ENCODE measurements at regions not wholly inside any gene's neighbourhood (a gene's known extent, or its start where the extent isn't known, plus 50 kb on each side); places are given as distances from the start of the nearest gene placed in this dataset.

GRCh38 chr2:185942855-185943254 lies 204.3 kb downstream of the FSIP2 start:
- TF ChIP-seq MAX (IDR thresholded peaks at IDR 0.05; ENCODE audit: low read depth, low read length) (no peak), POLR2A (IDR thresholded peaks at IDR 0.05; ENCODE audit: extremely low read depth, insufficient read length) (no peak), MYC (IDR thresholded peaks at IDR 0.05; ENCODE audit: low read depth, low read length) (no peak)
- TF ChIP-seq, protein P1, sequence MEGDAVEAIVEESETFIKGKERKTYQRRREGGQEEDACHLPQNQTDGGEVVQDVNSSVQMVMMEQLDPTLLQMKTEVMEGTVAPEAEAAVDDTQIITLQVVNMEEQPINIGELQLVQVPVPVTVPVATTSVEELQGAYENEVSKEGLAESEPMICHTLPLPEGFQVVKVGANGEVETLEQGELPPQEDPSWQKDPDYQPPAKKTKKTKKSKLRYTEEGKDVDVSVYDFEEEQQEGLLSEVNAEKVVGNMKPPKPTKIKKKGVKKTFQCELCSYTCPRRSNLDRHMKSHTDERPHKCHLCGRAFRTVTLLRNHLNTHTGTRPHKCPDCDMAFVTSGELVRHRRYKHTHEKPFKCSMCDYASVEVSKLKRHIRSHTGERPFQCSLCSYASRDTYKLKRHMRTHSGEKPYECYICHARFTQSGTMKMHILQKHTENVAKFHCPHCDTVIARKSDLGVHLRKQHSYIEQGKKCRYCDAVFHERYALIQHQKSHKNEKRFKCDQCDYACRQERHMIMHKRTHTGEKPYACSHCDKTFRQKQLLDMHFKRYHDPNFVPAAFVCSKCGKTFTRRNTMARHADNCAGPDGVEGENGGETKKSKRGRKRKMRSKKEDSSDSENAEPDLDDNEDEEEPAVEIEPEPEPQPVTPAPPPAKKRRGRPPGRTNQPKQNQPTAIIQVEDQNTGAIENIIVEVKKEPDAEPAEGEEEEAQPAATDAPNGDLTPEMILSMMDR (IDR thresholded peaks at IDR 0.05; ENCODE audit: low read depth, low read length): no peak
- DNase-seq (ENCODE audit: low read depth): no peak
- H3K4me3 ChIP-seq (ENCODE audit: low read depth, low read length): no peak overlapping the region

DNA sequence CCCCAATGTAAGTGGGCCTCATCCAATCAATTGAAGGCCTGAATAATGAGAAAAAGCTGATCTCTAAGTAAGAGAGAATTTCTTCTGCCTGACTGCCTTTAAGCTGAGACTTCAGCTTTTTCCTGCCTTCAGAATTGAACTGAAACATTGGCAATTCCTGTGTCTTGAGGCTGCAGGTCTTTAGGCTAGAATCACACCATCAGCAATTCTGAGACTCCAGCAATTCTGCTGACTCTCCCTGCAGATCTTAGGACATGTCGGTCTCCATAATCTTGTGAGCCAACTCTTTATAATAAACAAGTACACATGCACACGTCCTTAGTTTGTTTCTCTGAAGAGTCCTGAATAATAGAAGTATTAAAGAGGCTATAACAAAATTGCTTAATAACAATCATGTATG lies 209.1 kb downstream of the FSIP2 start:
- H3K4me3 ChIP-seq (ENCODE audit: low read depth, low read length): no peak overlapping the region
- TF ChIP-seq MAX (IDR thresholded peaks at IDR 0.05; ENCODE audit: low read depth, low read length) (no peak), POLR2A (IDR thresholded peaks at IDR 0.05; ENCODE audit: extremely low read depth, insufficient read length) (no peak), MYC (IDR thresholded peaks at IDR 0.05; ENCODE audit: low read depth, low read length) (no peak)
- TF ChIP-seq, protein P1 (IDR thresholded peaks at IDR 0.05; ENCODE audit: low read depth, low read length): no peak
- DNase-seq (ENCODE audit: low read depth): no peak

DNA sequence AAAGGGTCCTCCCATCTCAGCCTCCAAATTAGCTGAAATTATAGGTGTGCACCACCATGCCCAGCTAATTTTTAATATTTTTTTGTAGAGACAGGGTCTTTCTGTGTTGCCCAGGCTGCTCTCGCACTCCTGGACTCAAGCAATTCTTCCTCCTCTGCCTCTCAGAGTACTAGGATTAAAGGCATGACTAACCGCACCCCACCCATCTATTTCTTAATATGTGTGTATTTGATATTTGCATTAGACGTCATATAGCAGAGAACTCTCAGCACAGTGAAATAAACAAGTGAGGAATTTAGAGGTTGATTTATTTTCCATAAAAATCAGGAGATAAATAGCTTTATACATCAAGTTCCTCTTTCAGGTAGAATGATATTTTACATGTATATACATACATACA lies 213.5 kb downstream of the FSIP2 start:
- no peak for DNase-seq (ENCODE audit: low read depth)
- TF ChIP-seq MYC (IDR thresholded peaks at IDR 0.05; ENCODE audit: low read depth, low read length) (no peak), POLR2A (IDR thresholded peaks at IDR 0.05; ENCODE audit: extremely low read depth, insufficient read length) (no peak), MAX (IDR thresholded peaks at IDR 0.05; ENCODE audit: low read depth, low read length) (no peak)
- TF ChIP-seq, protein P1 (IDR thresholded peaks at IDR 0.05; ENCODE audit: low read depth, low read length): no peak
- H3K4me3 ChIP-seq (ENCODE audit: low read depth, low read length): no peak overlapping the region

- no peak for DNase-seq (ENCODE audit: low read depth)
- TF ChIP-seq, protein P1 (IDR thresholded peaks at IDR 0.05; ENCODE audit: low read depth, low read length): no peak
- TF ChIP-seq MYC (IDR thresholded peaks at IDR 0.05; ENCODE audit: low read depth, low read length) (no peak), POLR2A (IDR thresholded peaks at IDR 0.05; ENCODE audit: extremely low read depth, insufficient read length) (no peak), MAX (IDR thresholded peaks at IDR 0.05; ENCODE audit: low read depth, low read length) (no peak)
- H3K4me3 ChIP-seq (ENCODE audit: low read depth, low read length): no peak overlapping the region
Observed at GRCh38 chr2:185954389-185954788, 215.8 kb downstream of the FSIP2 start.

- no peak for DNase-seq (ENCODE audit: low read depth)
- H3K4me3 ChIP-seq (ENCODE audit: low read depth, low read length): no peak overlapping the region
- TF ChIP-seq MYC (IDR thresholded peaks at IDR 0.05; ENCODE audit: low read depth, low read length) (no peak), MAX (IDR thresholded peaks at IDR 0.05; ENCODE audit: low read depth, low read length) (no peak), POLR2A (IDR thresholded peaks at IDR 0.05; ENCODE audit: extremely low read depth, insufficient read length) (no peak)
- TF ChIP-seq, protein P1 (IDR thresholded peaks at IDR 0.05; ENCODE audit: low read depth, low read length): no peak
Observed at GRCh38 chr2:185955050-185955449, 216.4 kb downstream of the FSIP2 start.

DNA sequence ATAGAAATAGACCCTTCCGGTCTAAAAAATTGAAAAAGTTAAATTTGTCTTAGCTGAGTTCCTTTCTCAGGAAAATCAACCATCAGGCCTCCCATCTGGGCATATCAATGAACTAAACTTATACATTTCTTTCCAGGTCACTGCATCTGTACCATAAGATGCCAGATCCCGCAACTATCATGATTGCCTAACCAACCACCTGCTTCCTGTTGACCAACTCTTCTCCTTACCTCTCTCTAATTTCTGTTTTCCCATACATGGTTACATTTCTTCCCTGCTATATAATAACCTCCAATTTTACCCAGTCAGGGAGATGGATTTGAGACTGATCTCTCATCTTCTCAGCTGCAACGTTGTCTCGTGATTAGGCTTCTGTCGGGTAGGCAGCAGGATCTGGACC lies 228.7 kb downstream of the FSIP2 start:
- TF ChIP-seq, protein P1 (IDR thresholded peaks at IDR 0.05; ENCODE audit: low read depth, low read length): no peak
- no peak for TF ChIP-seq MAX (IDR thresholded peaks at IDR 0.05; ENCODE audit: low read depth, low read length)
- H3K4me3 ChIP-seq (ENCODE audit: low read depth, low read length): no peak overlapping the region
- no peak for DNase-seq (ENCODE audit: low read depth)
